COLO668 (cell line): ENCODE measurements at regions not wholly inside any gene's neighbourhood (a gene's known extent, or its start where the extent isn't known, plus 50 kb on each side); places are given as distances from the start of the nearest gene placed in this dataset.
A peak's percentile ranks its signal among the peaks of the same experiment; 100 is the strongest.

Source experiments
- DNase-seq: peaks from one replicate; lab custom pipeline; 2025; ENCODE audit not compliant: unreplicated experiment; lab: John Stamatoyannopoulos, UW

DNA sequence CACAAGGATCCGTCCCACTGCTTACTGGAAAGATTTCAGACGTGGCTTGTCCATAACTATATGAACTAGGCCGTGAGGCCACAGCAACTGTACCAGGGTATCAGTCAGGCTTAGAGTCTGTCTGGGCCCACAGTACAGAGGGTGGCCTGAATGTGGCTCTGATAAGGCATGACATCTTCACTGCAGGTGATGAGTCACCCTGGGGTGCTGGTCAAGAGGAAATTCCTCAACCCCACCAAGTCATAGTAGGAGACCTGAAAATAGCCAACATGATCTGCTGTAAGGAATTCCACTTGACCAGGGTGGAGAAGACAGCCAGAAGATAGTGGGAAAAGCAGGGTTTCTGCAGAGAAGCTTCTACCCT is 107.7 kb downstream of the INHBB start:
- no peak for DNase-seq

DNA sequence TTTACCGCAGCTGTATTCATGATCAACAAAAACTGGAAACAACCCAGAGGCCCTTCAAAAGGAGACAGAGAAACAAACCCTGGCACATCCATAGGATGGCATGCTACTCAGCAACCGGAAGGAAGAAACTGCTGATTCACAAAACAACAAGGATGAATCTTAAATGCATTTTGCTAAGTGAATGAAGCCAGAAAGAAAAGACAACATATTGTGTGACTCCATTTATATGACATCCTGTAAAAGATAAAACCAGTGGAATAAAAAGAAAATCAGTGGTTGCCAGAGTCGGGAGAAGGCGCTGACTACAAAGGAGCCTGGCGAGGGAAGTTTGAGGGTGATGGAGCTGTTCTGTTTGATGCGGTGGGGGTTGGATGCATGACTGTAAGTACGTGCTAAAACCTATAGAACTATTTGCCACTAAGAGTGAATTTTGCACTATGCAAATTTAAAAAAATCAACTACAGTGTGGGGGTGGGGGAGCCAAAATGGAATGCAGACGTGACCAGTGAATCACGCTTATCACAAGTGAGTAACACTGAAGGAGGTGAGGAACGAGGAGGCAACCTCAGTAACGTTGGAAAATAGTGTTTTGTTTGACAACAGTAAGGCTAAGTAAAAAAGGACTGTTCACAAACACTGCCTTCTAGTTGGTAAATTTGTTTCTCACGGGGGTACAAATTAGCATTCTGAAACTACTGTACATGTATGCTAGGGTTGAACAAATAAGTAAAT is 108.9 kb downstream of the INHBB start:
- no peak for DNase-seq

DNA sequence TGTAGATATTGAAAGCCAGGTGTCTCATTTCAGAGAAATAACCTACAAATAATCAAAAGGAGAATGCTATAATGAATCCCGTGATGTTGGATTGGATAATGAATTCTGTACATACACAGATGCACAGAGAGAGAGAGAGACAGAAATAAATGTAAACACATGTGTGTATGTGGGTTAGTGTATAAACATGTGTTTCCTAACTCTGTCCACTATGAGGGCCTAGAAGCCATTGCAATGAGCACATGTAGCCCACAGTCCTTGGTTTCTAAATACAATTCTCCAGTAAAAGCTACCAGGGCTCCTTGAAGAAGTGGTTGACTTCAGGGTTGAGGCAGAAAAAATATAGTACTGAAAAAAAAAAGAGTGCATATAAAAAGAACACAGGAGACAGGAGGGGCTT is 109.5 kb downstream of the INHBB start:
- DNase-seq, result no peak

DNA sequence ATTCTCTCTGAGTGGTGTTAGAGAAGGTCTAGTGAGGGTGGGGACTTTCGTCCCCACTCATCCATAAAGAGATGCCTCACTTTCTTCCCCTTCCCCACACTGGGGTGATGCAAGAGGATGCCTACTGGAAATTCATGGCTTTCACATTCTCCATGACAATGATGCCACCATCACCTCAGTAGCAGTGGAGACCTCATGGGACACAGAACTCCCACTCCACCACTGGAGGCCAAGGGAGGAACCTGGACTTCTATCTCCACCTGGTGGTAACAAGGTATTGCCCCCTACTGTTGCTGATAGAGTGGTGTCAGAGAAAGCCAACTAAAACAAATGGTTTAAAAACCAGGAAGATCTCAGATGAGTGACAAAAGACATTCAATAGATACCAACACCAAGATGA is 110.9 kb downstream of the INHBB start:
- DNase-seq, result no peak

DNA sequence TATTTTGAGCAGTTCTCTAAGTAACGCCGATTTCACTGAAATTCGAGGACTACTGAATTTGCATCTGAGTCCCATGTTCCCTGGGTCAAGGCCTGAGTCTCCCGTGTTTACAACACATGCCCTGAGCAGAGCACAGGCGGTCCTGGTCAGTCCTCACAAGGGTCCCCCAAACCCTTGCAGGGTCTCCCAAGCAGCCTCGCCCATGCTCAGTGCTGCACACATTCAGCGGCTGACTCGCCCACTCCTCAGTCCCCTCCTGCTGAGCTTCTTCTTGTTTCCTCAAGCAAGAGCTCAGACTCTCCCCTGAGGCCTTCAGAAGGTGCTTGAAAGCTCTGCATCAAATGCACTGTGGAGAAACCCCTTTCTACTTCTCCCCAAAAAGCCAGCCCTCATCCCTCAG is 114.6 kb downstream of the INHBB start:
- DNase-seq, result no peak

DNA sequence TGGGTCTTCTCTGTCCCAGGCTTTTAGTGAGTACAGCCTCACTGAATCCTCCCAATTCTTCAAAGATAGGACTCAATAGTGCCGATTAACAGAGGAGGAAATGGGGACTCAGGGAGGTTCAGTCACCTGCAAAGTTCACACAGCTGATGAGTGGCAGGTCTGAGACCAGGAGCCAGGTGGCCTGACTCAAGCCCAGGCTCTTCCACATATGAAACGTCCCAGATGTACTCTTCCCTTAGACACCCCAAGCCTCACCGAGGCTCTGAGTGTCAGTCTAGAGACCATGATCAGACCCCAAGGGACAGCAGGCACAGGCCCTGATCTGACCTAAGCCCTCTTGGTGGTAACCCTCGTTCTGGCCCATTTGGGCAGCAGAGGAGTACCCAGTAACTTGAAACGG is 115.2 kb downstream of the INHBB start:
- DNase-seq, result no peak

DNA sequence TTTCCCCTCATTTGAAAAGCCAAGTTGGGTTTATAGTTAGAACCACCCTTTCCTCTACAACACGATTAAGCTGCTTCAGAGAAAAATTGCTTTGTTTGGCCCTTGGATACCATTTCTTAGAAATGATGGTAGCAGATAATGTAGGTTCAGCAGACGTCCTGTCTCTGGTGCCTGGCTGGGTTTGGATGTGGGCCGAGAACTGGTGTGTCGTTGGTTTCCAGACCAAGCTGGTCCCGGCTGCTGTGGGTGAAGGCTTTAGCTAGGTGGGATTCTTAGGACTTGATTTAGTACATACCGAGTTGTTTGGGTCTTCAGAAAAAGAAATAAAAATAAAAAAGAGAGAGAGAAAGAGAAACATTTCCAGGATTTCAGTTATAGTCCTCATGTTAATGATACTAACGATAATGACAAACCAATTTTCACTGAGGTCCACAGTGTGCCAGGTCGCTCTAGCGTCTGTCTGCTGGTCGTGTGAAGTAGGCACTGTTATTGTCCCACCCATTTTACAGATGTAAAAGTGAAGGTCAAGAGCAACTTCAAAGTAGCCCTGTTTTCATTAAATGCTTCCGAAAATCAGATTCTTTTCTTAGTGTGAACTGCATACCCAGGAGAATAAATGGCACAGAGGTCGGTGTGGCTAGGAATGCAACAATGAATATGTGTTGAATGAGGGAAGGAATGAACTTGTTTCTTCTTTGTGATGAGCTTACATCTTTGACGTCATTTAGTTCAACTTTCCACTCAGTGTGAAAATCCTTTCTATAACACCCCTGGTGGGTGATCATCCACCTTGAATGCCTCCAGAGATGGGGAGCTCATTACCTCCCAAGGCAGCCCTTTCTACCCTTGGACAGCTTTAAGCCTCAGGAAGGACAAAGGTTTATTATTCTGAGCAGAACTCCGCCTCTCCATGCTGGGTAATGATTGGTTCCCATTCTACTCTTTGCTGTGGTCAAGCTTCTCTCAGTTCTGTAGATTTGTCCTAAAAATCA is 115.9 kb downstream of the INHBB start:
- DNase-seq, result no peak

DNA sequence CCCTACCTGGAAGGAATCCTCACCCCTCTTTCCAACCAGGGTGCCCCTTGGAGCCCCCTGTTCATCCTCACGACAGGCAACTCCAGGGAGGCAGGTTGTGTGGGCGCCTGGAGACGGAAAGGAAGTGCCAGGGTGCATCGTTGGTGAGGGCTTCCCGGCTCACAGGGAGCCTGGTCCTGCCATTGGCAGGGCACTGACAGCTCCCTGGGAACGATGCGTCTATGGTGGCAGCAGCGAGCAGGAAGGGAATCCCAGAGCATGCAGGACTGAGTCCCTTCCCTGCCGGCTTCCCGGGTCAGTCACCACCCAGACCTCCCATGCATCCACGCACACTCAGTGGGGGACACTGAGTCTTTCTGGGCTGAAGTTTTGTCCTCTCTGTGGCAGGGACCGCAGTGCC is 117.6 kb downstream of the INHBB start:
- DNase-seq, result no peak

DNA sequence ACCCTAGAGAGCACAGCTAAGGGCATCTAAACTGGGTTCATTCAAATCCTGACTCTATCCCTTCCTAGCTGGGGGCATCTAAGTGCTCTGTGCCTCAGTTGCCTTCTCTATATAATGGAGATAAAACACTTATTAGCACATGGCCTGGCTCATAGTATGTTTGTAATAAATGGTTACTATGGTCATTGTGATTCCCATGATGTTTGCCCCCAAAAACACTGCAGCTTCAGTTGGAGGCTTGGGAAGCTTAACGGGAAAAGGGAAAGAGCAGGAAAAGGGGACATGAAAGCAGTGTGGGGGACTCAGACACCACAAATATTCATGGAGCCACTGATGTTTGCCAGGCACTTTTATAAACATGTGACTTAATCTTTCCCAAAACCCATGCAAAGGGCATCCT is 118.1 kb downstream of the INHBB start:
- DNase-seq, result no peak

DNA sequence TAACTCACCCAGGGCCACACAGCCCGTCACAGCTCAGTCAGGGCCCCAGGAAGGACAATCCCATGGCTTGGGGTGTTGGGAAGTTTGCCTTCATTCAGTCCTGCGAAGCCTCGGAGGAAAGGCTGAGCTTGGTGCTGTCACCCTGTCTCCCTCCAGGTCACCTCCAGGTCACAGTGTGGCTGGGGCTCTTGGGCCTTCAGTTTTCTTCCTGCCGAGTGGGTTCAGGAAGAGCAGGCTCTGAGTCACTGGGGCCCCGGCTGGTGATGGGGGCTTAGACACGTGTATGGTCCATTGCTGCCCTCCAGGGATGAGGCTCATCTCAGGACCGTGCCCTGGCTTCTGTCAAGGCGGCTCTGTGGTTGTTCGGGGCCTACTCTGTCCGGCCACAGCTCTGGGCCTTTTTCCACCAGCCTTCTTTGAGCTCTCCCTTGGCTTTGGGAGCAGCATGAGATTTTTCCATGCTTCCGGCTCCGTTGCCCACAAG is 118.6 kb downstream of the INHBB start:
- no peak for DNase-seq

DNA sequence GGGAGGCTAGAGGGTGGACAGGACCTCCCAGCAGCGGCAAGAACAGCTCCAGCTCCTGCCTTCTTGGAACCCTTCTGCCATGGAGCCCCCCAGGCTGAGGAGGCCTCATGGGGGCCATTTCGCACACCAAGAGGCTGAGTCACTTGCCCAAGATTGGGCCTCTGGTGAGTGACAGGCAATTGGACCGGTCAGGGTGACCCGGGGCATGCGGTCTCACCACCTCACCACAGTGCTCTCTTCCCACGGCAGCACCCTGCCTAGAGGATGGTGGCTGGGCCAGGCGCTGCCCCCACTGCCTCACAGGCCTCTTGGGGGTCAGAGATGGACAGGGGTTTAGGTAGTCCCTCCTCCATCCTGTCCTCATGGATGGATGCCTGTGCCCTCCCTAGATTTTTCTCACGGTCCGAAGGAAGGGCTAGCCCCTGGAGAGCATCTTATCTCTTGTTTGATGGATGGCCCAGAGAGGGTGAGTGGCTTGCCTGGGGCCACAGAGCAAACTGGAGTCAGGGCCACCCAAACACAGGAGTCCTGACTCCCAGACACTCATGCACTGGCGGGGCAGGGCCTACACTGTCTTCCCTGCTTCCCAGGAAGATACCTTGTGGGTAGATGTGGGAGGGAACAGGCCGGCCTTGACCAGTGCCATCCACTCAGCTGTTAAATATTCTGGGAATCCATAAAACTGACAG is 119.2 kb downstream of the INHBB start:
- DNase-seq, result no peak

DNA sequence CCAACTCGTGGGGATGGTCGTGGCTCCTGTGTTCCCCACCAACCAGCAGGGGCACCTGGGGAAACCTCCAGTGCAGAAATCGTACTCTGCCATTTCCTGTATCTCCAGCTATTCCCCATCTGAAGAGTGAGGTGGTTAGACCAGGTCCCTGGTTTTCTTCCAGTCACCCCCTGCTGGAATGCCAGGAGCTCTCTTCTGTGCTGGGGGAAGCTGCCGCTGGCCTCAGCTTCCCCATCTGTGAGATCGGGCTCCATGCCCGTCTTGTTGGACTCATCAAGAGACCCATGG is 119.7 kb downstream of the INHBB start:
- no peak for DNase-seq

DNA sequence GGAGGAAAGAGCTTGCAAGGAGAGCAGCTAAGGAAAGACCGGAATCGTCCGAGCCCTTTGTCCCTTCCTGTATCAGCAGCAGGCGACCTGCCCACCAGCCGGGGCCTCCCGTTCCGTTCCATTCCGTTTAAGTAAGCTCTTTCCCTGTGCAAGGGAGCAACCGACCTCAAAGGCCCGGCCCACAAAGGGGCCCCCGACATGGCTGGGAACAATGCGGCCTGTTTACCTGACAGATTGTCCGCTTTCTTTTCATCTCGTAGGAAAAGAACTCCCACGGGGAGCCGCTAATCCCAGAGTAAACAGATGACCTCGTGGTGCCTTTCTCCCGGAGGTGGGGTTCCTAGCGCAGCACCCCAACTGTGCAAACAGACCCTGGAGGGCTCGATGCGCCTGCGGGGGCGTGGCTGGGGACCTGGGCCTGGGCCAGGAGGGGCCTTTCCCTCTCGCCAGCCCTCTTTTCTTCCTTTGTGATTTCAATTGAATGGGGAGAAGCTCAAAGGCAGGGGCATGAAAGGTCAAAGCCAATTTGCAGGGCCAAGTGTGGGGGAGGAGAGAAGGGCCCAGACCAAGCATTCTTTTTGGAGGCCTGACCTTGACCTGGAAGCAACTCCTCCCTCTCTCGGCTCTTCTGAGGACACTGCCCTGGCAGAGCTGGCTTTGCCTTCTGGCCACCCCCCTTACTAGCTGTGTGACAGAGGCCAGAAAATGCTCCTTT is 120.2 kb downstream of the INHBB start:
- peak; percentile 86 for DNase-seq

DNA sequence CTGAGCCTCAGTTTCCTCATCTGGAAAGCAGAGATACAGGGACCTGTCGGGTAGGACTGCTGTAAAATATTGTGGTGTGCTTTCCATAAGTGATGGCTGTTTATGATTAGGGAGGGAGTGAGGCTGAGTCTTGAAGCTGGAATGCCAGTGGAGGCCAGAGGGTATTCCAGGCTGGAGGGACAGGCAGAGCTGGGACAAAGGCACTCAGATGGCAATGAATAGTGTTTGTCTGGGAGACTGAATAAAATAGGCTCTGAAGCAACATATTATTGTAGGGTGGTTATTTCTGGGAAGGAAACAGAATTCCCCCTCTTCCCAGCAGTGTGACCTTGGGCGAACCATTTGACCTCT is 120.7 kb downstream of the INHBB start:
- no peak for DNase-seq

DNA sequence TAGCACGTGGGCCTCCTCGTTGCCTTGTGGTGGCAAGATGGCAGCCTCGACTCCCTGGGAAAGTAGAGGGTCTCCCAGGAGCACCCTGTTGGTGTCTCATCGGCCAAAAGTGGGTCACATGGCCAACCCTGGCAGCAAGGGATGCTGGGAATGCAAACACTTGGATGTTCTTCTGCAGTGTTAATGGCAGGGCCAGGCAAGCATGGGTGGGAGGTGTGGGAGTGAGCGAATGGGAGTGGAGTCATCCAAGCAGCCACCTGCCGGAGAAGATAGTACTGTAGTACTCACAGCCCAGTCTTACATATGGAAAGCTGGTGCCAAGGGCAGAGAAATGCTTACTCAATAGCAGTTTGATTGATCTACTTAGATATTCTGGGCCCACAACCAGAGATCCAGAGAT is 122.2 kb downstream of the INHBB start:
- DNase-seq, result no peak

DNA sequence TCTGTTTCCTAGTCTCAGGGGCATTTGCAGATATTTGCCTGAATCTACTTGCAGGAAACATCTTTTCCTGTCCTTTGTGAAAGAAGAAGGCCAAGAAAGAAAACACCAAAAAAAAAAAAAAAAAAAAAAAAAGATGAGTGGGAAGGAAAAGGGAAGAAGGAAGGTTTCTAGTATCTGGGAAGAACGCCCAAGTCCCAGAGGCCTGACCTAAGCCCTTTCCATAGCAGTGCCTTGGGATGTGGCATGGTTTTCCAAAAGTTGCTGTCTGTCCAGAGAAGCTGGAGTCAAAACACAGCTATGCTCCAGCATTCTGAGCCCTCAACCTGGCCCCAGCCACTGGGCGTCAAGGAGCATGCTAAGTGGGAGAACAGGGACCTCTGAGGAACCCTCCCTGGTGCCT is 123.5 kb downstream of the INHBB start:
- no peak for DNase-seq

DNA sequence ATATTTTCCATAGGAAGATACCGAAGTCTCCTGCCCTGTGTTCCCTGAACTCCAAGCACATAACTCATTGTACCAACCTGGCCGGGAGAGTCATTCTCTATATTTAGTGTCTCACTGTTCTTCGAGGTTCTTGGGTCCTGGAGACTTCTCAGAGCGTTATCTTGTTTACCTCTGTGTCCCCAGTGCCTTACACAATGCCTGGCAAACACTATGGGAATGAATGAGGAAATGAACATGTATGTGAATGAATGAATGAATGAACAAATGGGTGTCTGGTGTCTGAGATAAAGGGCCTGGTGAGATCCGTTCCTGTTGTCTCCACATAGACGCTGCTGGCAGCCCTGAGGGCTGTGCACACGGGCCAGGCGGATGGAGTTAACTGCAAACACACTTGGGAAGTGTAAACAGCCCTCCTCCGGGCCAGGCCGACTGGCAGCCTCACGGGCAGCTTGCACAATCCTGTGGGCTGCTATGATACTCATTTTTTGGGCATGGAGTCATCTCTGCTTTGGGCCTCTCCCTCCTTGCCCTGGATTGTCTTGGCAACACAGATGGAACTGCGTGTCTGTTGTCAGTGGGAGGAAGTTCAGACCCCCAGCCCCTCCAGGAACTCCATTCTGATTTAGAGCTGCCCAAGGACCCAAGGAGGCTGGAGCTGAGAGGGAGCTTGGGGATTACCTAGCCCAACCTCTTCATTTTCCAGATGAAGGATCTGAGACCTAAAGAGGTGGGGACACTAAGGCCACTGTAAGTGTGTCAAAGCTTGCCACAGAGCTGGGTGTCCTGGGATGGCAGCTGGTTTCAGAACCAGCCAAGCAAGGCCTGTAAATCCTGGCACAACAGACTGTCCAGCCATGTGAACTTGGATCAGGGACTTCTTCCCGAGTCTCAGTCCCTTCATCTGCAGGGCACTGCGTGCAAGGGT is 124.4 kb downstream of the INHBB start:
- peak; percentile 71 for DNase-seq

DNA sequence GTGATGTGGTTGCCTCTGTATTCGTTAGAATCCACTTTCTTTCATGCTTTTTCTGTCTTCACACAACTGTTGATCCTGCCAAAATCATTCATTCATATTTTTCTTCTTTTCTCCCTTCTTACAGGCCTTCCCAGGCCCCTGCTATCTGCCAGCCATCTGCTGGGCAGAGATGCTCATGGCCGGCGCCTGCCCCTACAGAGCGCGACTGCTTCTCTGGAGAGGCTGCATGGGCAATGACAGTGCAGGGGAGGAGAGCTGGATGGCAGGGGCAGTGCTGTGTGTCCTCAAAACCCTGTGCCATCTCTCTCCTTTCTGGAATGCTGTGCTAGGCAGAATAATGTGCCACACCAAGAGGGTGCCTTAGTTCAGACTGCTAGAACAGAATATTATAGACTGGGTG is 125.2 kb downstream of the INHBB start:
- no peak for DNase-seq

DNA sequence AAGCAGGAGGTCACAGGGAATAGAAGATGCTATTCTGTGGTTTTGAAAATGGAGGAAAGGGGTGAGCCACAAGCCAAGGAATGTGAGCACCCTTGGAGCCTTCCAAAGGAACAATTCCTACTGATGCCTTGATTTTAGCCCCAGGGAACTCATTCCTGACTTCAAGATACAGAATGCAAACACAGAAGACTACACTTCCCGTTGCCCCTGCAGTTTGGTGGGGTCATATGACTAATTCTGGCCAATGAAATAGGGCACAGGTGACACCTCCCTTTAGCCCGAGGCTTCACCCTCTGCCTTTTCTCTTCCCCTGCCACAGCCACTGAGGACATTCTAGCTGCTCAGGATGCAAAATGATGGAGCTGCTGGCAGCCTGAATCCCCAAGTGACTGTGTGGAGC is 126.1 kb downstream of the INHBB start:
- no peak for DNase-seq

DNA sequence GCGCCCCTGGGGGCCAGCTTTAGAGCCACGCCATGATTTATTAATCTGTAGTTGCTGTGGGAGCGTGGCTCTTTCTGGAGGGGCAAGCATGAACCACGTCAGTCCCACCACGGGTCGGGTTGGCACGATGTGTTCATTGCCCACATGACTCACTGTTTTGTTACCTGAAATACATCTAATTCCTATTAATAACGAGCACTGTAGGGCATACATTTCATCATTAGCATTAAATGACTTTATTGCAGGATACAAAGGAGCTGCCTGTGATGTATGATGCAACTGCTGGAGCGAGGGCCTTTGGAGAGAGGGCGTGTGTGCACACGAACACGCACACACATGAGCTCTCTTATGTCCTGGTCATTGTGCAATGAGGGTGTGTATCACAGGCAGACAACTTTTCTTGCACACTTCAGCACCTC is 127.0 kb downstream of the INHBB start:
- no peak for DNase-seq
